K562 (cell line): ENCODE measurements at regions not wholly inside any gene's neighbourhood (a gene's known extent, or its start where the extent isn't known, plus 50 kb on each side); places are given as distances from the start of the nearest gene placed in this dataset.

Experiments used
- ATAC-seq: fragments of 200-7000 bp; cut with Tn5 transposase; 3 replicates; pipeline ENCODE4 v1.9.1; 2020; ENCODE audit warnings: moderate library complexity
- BruUV-seq: library from RNA; stranded (reverse); fragments of 400-500 nt; replicated peaks from 2 replicates; lab custom pipeline; 2021; lab: Mats Ljungman, UMichigan
- CTCF ChIA-PET: fragments of 300-600 bp; formaldehyde crosslinking; extraction: SDS; loops from one replicate; lab custom pipeline; 2021; ENCODE audit warnings: low intra/inter-chr PET ratio; lab: Yijun Ruan, JAX
- POLR2A ChIA-PET: fragments of 300-600, 350-650 bp; sonication (Branson Sonifier 250); formaldehyde crosslinking; extraction: SDS; loops from one replicate; lab custom pipeline; 2021; ENCODE audit warnings: antibody characterized with exemption, inconsistent platforms; lab: Yijun Ruan, JAX
- DNase-seq, 4 experiments: peaks; one replicate each; pipeline versions ENCODE4 v3.0.0 to v3.0.0-alpha.2; 2011 to 2018; ENCODE audit warnings: low spot score in 3 of 4, mixed read lengths in 3 of 4; ENCODE audit errors: extremely low read depth in 1 of 4
- FAIRE-seq: peaks from 2 replicates; lab custom pipeline; 2011; peaks lifted over from hg19 to GRCh38; lab: Jason Lieb, UNC
- H2AFZ ChIP-seq: 2 replicates; pipeline ENCODE4 v1.6.0; 2011; ENCODE audit warnings: low read depth, low read length, control low read depth, inconsistent platforms
- H3K27ac ChIP-seq: fragments of 200-600 bp; 3 replicates; pipeline ENCODE4 v1.8.0; 2011; ENCODE audit warnings: low read depth, mild to moderate bottlenecking, control low read depth, inconsistent platforms, low read length, moderate library complexity, mixed read lengths; ENCODE audit errors: extremely low read depth
- H3K27me3 ChIP-seq, 2 experiments: fragments of 300-600 bp in 1 of 2; 2 replicates in 1 of 2; 3 replicates in 1 of 2; pipeline versions ENCODE4 v1.6.0 to v1.8.0; 2011; ENCODE audit warnings: inconsistent platforms in 2 of 2, low read length in 2 of 2, mild to moderate bottlenecking in 1 of 2, mixed read lengths in 1 of 2, moderate library complexity in 1 of 2; ENCODE audit not compliant: control insufficient read depth in 2 of 2, insufficient read depth in 2 of 2
- H3K36me3 ChIP-seq: fragments of 300-600 bp; 3 replicates; pipeline ENCODE4 v1.8.0; 2011; ENCODE audit warnings: mild to moderate bottlenecking, low read length, inconsistent platforms; ENCODE audit not compliant: control insufficient read depth, insufficient read depth
- H3K4me1 ChIP-seq, 2 experiments: fragments of 200-600 bp in 1 of 2; replicated peaks in 1 of 2; 2 replicates in 1 of 2; 3 replicates in 1 of 2; pipeline versions ENCODE4 v1.5.1 to v1.8.0; 2011; ENCODE audit warnings: inconsistent platforms in 2 of 2, low read length in 2 of 2, mild to moderate bottlenecking in 1 of 2, mixed read lengths in 1 of 2, moderate library complexity in 1 of 2; ENCODE audit not compliant: control insufficient read depth in 2 of 2, insufficient read depth in 2 of 2
- H3K4me2 ChIP-seq: 2 replicates; pipeline ENCODE4 v1.6.1; 2011; ENCODE audit warnings: low read length, control low read depth, inconsistent platforms, mixed read lengths; ENCODE audit not compliant: insufficient read depth
- H3K4me3 ChIP-seq: fragments of 200-600 bp; sonication (generic), shearing (Covaris generic); 2 replicates; pipeline ENCODE4 v1.5.1; 2016; ENCODE audit warnings: control low read depth, inconsistent platforms
- H3K79me2 ChIP-seq: fragments of 200-600 bp; 3 replicates; pipeline ENCODE4 v1.8.0; 2011; ENCODE audit warnings: low read length, inconsistent platforms; ENCODE audit not compliant: control insufficient read depth, insufficient read depth
- H3K9ac ChIP-seq, 2 experiments: 2 replicates each; pipeline versions ENCODE4 v1.6.0 to v1.6.1; 2011; ENCODE audit warnings: low read depth in 2 of 2, low read length in 2 of 2, control low read depth in 1 of 2, inconsistent platforms in 1 of 2, mild to moderate bottlenecking in 1 of 2, mixed read lengths in 1 of 2; ENCODE audit not compliant: insufficient read depth in 1 of 2
- H3K9me1 ChIP-seq: one replicate; pipeline ENCODE4 v1.6.0; 2011; ENCODE audit warnings: inconsistent platforms, mild to moderate bottlenecking, low read length, moderate library complexity; ENCODE audit not compliant: control insufficient read depth, insufficient read depth
- H3K9me3 ChIP-seq: replicated peaks from 2 replicates; pipeline ENCODE4 v1.5.1; 2011; ENCODE audit warnings: low read depth, low read length, inconsistent platforms; ENCODE audit not compliant: control insufficient read depth, insufficient read depth
- H4K20me1 ChIP-seq: replicated peaks from 2 replicates; pipeline ENCODE4 v1.6.1; 2011; ENCODE audit warnings: low read length, inconsistent platforms, mixed read lengths; ENCODE audit not compliant: control insufficient read depth, insufficient read depth
- C11orf30 ChIP-seq: fragments of 450-650 bp; IDR thresholded peaks from 2 replicates; pipeline ENCODE4 v1.6.1; 2016; ENCODE audit warnings: low read depth, mild to moderate bottlenecking
- IRF2 ChIP-seq: sonication (generic); formaldehyde crosslinking; IDR thresholded peaks from 2 replicates; pipeline ENCODE4 v1.8.1; 2022; ENCODE audit warnings: mild to moderate bottlenecking, missing genetic modification reagents
- MBD2 ChIP-seq: sonication (generic); IDR thresholded peaks from 2 replicates; pipeline ENCODE4 v1.6.1; 2016; ENCODE audit warnings: low read depth, borderline replicate concordance
- RBBP5 ChIP-seq: fragments of 200-600 bp; sonication (generic); IDR thresholded peaks from 2 replicates; pipeline ENCODE4 v1.6.1; 2012; ENCODE audit warnings: borderline replicate concordance, mild to moderate bottlenecking, low read length, control low read depth, inconsistent platforms; ENCODE audit not compliant: insufficient read depth, poor library complexity, severe bottlenecking
- SAFB ChIP-seq: fragments of 200-400 bp; formaldehyde crosslinking; IDR thresholded peaks from 2 replicates; pipeline ENCODE4 v1.6.1; 2017; ENCODE audit warnings: low read depth, low read length, borderline replicate concordance
- TAF9B ChIP-seq: fragments of 450-650 bp; IDR thresholded peaks from 2 replicates; pipeline ENCODE4 v1.6.1; 2018; ENCODE audit warnings: mild to moderate bottlenecking; ENCODE audit not compliant: partially characterized antibody
- TCFL5 ChIP-seq: fragments of 250-450 bp; sonication (Bioruptor Pico); conservative IDR thresholded peaks from 2 replicates; pipeline ENCODE4 v1.6.1; 2021; ENCODE audit warnings: mild to moderate bottlenecking, moderate library complexity, matching md5 sums
- ZKSCAN3 ChIP-seq: fragments of 250-450 bp; sonication (Bioruptor Pico); IDR thresholded peaks from 2 replicates; pipeline ENCODE4 v1.4.0; 2020
- WGBS: fragments of 100-300 bp; shearing (Covaris generic); methylation state at CpG from one replicate; pipeline ENCODE4 v1.1.6; 2016; ENCODE audit warnings: low coverage, mixed read lengths; ENCODE audit not compliant: insufficient coverage; ENCODE audit errors: missing lambda C conversion rate; 5-methylcytosine and 5-hydroxymethylcytosine counted together
- in situ Hi-C: fragments of 300-500 bp; cut with MboI; formaldehyde crosslinking; loops from 4 replicates; pipeline ENCODE4 v1.15.0; 2018; ENCODE audit warnings: inconsistent platforms, mixed read lengths
- intact Hi-C: fragments of 100-400 bp; cut with micrococcal nuclease; formaldehyde crosslinking; loops from 2 replicates; pipeline ENCODE4 v1.14.2; 2022
- TF ChIP-seq, protein P1 (sequence below): fragments of 250-450 bp; sonication (Bioruptor Pico); IDR thresholded peaks from 2 replicates; pipeline ENCODE4 v1.4.0; 2020
- TF ChIP-seq, protein P2 (sequence below), 2 experiments: fragments of 250-450 bp in 1 of 2; fragments of 450-650 bp in 1 of 2; sonication (Bioruptor Pico) in 1 of 2; IDR thresholded peaks; 2 replicates each; pipeline versions ENCODE4 v1.6.1 to v1.8.0; 2016 to 2021; ENCODE audit warnings: mild to moderate bottlenecking in 2 of 2, moderate library complexity in 2 of 2, missing compliant biosample characterization in 1 of 2, missing genetic modification characterization in 1 of 2
- TF ChIP-seq, protein P3 (sequence below), 2 experiments: fragments of 150-350 bp in 1 of 2; IDR thresholded peaks; 2 replicates each; pipeline ENCODE4 v1.6.1; 2012 to 2016; ENCODE audit warnings: low read depth in 2 of 2, low read length in 2 of 2, mild to moderate bottlenecking in 1 of 2, moderate library complexity in 1 of 2
- TF ChIP-seq, protein P4 (sequence below), 2 experiments: fragments of 450-650 bp in 1 of 2; sonication (generic) in 1 of 2; formaldehyde crosslinking; conservative IDR thresholded peaks; 2 replicates each; pipeline versions ENCODE4 v1.4.0 to v1.8.1; 2020 to 2022; ENCODE audit warnings: mild to moderate bottlenecking in 1 of 2, missing genetic modification reagents in 1 of 2

DNA sequence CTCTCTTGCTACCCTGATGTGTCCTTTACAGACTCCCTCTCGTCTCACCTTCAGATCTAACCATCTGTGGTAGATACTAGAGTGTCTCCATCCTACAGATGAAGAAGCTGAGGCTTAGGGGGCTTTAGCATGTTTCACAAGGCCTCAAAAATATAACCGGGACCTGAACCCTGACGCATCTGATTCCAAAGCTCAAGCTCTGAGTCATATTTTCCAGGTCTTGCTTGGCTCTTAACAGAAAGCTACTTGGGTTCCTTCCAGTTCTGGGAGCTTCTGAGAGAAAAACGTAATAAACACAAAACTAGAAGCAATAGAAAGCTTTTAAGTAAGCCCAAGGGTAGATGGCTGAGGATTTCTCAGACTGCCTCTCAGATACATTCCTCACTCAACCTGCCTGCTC lies 224.3 kb upstream of the EEF2KMT start:
- Histone ChIP-seq H4K20me1 (0 out of 2 replicates have a peak, but pooled peaks cover 4% of the 10 kb centered on the region), H3K4me3 (no peak overlapping the region), H2AFZ (no peak overlapping the region), H3K36me3 (no peaks in the 10 kb centered on the region), H3K9me3 (no peaks in the 10 kb centered on the region), H3K9ac (no peak overlapping the region), H3K27ac (no peak overlapping the region), H3K4me1 (no peaks in the 10 kb centered on the region), H3K27me3 (no peaks in the 10 kb centered on the region; a peak in 1 of 5 replicates), H3K4me2 (no peak overlapping the region), H3K9me1 (no peaks in the 10 kb centered on the region), H3K79me2 (no peaks in the 10 kb centered on the region)
- FAIRE-seq (no peak), DNase-seq (no peak), ATAC-seq (no peak)
- BruUV-seq, result no TSS peak
- WGBS, result 0% methylated on average over 4 of the region's 4 CpGs
- ChIA-PET POLR2A (no interaction called here), CTCF (no interaction called here)
- in situ Hi-C loops, result no loop called here
- TF ChIP-seq, protein P1, sequence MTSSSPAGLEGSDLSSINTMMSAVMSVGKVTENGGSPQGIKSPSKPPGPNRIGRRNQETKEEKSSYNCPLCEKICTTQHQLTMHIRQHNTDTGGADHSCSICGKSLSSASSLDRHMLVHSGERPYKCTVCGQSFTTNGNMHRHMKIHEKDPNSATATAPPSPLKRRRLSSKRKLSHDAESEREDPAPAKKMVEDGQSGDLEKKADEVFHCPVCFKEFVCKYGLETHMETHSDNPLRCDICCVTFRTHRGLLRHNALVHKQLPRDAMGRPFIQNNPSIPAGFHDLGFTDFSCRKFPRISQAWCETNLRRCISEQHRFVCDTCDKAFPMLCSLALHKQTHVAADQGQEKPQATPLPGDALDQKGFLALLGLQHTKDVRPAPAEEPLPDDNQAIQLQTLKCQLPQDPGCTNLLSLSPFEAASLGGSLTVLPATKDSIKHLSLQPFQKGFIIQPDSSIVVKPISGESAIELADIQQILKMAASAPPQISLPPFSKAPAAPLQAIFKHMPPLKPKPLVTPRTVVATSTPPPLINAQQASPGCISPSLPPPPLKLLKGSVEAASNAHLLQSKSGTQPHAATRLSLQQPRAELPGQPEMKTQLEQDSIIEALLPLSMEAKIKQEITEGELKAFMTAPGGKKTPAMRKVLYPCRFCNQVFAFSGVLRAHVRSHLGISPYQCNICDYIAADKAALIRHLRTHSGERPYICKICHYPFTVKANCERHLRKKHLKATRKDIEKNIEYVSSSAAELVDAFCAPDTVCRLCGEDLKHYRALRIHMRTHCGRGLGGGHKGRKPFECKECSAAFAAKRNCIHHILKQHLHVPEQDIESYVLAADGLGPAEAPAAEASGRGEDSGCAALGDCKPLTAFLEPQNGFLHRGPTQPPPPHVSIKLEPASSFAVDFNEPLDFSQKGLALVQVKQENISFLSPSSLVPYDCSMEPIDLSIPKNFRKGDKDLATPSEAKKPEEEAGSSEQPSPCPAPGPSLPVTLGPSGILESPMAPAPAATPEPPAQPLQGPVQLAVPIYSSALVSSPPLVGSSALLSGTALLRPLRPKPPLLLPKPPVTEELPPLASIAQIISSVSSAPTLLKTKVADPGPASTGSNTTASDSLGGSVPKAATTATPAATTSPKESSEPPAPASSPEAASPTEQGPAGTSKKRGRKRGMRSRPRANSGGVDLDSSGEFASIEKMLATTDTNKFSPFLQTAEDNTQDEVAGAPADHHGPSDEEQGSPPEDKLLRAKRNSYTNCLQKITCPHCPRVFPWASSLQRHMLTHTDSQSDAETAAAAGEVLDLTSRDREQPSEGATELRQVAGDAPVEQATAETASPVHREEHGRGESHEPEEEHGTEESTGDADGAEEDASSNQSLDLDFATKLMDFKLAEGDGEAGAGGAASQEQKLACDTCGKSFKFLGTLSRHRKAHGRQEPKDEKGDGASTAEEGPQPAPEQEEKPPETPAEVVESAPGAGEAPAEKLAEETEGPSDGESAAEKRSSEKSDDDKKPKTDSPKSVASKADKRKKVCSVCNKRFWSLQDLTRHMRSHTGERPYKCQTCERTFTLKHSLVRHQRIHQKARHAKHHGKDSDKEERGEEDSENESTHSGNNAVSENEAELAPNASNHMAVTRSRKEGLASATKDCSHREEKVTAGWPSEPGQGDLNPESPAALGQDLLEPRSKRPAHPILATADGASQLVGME, result no peak
- TF ChIP-seq RBBP5, result no peak
- no peak for TF ChIP-seq ZKSCAN3
- no peak for TF ChIP-seq TAF9B
- TF ChIP-seq SAFB, result no peak
- TF ChIP-seq C11orf30, result no peak
- TF ChIP-seq, protein P2, sequence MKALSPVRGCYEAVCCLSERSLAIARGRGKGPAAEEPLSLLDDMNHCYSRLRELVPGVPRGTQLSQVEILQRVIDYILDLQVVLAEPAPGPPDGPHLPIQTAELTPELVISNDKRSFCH (CRISPR knock-in tag; IDR thresholded peaks at IDR 0.05), result no peak
- TF ChIP-seq, protein P2 (tag; IDR thresholded peaks at IDR 0.05), result no peak
- TF ChIP-seq, protein P3, sequence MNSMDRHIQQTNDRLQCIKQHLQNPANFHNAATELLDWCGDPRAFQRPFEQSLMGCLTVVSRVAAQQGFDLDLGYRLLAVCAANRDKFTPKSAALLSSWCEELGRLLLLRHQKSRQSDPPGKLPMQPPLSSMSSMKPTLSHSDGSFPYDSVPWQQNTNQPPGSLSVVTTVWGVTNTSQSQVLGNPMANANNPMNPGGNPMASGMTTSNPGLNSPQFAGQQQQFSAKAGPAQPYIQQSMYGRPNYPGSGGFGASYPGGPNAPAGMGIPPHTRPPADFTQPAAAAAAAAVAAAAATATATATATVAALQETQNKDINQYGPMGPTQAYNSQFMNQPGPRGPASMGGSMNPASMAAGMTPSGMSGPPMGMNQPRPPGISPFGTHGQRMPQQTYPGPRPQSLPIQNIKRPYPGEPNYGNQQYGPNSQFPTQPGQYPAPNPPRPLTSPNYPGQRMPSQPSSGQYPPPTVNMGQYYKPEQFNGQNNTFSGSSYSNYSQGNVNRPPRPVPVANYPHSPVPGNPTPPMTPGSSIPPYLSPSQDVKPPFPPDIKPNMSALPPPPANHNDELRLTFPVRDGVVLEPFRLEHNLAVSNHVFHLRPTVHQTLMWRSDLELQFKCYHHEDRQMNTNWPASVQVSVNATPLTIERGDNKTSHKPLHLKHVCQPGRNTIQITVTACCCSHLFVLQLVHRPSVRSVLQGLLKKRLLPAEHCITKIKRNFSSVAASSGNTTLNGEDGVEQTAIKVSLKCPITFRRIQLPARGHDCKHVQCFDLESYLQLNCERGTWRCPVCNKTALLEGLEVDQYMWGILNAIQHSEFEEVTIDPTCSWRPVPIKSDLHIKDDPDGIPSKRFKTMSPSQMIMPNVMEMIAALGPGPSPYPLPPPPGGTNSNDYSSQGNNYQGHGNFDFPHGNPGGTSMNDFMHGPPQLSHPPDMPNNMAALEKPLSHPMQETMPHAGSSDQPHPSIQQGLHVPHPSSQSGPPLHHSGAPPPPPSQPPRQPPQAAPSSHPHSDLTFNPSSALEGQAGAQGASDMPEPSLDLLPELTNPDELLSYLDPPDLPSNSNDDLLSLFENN (IDR thresholded peaks at IDR 0.05; ENCODE audit: low read depth in 2 of 2, low read length in 2 of 2), result no peak
- no peak for TF ChIP-seq IRF2 (CRISPR knock-in tag)
- TF ChIP-seq, protein P4, sequence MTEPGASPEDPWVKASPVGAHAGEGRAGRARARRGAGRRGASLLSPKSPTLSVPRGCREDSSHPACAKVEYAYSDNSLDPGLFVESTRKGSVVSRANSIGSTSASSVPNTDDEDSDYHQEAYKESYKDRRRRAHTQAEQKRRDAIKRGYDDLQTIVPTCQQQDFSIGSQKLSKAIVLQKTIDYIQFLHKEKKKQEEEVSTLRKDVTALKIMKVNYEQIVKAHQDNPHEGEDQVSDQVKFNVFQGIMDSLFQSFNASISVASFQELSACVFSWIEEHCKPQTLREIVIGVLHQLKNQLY (CRISPR knock-in tag; conservative IDR thresholded peaks at IDR 0.05), result no peak
- TF ChIP-seq TCFL5 (CRISPR knock-in tag), result no peak
- TF ChIP-seq MBD2, result no peak
- intact Hi-C loops, result no loop called here
